HG03135 (cell line): ENCODE measurements at regions not wholly inside any gene's neighbourhood (a gene's known extent, or its start where the extent isn't known, plus 50 kb on each side); places are given as distances from the start of the nearest gene placed in this dataset.
"Not testable (repeated sequence)": the region's sequence is repeated elsewhere in the genome, so short reads cannot be mapped to it uniquely, and the experiment has no call there.

Source experiments
- ATAC-seq: cut with Tn5 transposase; IDR thresholded peaks from one replicate; pipeline ENCODE4 v1.9.1; 2021; ENCODE audit warnings: mild to moderate bottlenecking, moderate library complexity; ENCODE audit not compliant: unreplicated experiment

GRCh38 chr12:61923152-61923551, 337.1 kb upstream of the USP15 start:
- ATAC-seq: no peak

DNA sequence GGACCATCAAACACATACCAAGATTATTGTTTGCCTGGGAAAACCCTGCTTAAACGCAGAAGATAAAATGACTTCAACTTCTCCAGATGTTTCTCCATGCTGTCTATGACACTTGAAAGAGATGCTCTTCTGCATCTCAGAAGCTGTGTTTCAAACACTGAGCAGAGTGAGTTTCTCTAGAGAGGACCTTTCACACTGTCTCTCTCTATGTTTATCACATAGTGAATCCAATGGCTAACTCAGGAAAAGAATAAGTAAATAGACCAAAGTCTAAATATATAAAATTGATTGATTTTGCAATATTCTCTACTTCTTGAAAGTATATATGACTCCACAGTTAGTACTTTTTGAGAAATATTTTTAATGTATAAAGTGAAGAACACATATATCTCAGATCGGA, 325.6 kb upstream of the USP15 start:
- ATAC-seq: no peak

DNA sequence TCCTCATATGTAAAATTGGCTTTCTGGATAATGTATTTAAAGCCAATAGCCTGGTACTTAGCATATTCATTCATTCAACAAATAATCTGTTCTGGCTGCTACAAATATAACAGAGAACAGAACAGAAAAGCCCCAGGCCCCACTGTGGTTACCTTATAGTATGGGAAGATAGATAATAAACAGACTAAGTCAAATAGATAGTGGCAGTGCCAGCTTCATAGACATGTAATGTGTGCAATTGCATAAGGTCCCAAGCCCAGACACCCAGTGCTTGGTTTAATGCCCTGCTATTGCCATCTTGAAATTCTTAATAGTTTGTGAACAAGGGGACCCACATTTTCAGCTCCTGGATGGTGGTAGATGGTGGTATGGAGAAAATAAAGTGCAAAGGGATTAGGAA, 320.2 kb upstream of the USP15 start:
- no peak for ATAC-seq

- ATAC-seq: no peak
Observed at GRCh38 chr12:61956545-61956944, 303.7 kb upstream of the USP15 start.

DNA sequence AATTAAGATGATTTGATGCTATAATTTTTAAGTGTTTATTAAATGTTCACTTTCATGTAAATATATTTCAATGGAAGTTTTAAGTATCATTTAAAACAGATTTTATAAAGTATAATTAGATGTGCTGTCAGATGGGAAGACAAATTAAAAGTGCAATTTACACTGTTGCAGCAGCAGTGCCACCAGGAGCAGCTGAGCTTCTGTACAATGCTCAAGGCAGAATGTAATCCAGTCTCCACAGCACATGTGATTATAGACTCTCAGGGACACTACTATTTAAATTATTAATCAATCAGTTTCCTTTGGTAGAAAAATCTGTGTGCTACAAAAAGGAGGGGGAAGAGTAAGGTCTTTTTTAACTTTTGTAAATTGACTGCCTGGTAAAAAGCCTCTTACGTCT, 285.7 kb upstream of the USP15 start:
- ATAC-seq: no peak

- no peak for ATAC-seq
Observed at GRCh38 chr12:61985830-61986229, 274.4 kb upstream of the USP15 start.

DNA sequence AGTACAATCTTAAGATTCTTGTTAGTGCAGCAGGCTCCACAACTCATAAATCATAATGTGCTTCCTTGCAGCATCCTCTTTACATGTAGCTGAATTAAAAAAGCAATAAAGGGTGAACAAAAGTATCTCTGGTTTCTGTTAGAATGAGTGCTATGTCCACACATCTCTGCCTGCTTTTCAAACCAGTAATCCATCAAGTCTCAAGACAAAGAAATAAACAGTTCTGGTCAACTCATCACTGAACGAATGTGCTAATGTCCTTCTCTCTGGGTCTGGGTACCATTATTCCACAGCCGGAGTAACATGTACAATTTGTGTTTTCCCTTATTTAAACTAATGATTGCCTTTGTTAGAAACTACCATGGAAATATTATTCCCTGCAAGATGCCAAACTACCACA, 273.0 kb upstream of the USP15 start:
- ATAC-seq: no peak

DNA sequence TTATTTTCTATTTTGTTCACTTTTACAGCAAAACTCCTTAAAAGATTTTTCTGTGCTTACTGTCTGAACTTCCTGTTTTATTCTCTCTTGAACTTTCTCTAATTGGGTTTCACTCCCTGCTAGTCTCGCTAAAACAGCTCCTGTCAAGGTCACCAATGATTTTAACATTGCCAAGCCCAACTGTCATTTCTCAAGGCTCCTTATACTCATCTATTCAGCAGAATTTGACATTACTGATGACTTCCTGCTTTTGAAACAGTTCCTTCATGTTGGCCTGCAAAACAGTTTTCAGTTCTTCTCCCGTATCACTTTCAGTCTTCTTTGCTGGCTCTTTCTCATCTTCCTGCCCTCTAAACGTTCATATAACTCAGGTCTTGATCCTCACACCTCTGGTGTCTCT, 268.5 kb upstream of the USP15 start:
- ATAC-seq: no peak

DNA sequence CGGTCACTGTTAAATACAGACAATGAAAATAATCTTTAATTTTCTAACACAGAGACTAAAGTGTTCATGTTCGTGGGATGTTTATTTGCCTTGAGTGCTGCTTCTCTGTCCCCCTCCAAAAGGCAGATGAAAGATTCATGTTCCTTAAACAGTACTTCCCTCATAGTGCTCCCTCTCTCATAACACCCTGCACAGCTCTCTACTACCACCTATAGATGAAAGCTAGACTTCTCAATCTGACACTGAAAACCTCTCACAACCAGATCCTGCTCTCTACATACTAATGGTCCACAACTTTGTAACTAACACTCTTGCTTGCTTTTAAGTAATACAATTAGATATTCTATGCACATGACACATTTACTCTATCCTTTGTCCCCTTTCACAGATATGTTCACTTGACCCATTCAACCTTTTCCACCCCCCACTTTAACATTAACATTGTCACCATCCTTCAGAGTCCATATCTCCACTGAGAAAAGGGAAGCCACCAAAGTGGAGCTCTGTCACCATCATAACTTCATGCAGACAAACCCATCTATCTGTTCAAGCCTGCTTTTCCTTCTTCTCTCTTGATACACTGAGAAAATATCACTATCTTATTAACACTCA, 266.4 kb upstream of the USP15 start:
- peak; percentile 81 for ATAC-seq

DNA sequence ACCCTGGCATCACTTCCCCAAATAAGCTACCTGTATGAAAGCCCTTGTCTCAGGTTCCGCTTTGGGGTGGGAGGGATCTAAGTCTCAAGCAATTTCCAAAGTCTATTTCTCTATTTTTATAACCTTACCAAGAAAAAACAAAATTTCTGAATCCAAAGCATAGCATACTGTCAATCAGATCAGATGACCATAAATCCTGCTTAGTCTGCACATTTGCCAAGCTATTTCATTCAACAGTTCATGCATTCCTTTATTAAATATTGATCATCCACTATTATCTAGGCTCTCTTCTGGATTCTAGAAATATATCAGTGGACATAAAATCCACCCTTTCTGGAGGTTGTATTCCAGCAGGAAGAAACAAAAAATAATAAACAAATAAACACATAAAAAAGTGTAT, 263.5 kb upstream of the USP15 start:
- no peak for ATAC-seq

DNA sequence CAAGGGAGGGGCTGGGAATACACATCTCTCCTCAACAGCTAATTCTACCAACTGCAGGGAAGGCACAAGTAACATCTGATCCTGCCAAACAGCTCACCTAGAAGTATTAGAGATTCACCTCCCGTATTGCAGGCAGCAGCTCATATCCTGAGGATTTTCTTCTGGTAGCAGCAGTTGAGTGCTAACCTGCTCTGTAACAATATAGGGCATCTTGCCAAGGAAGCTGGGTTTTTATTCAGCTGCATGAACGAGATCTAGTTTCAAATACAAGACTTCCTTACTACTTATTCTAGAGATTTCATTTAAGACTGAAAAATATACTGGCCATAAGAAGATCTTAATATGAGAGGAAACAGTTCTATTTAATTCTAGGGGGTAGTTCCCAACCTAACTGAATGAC, 261.4 kb upstream of the USP15 start:
- ATAC-seq: no peak

- ATAC-seq: no peak
Observed at GRCh38 chr12:61999311-61999710, 260.9 kb upstream of the USP15 start.

DNA sequence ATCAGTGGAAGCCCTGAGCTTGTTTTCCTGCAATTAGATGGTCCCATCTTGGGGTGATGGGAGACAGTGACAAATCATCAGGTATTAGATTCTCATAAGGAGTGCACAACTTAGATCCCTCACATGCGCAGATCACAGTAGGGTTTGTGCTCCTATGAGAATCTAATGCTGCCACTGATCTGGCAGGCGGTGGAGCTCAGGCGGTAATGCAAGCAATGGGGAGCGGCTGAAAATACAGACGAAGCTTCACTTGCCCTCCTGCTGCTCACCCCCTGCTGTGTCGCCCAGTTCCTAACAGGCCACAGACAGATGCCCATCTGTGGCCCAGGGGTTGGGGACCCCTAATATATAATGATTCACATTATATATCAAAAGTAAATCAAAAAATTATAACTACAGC, 258.8 kb upstream of the USP15 start:
- no peak for ATAC-seq

DNA sequence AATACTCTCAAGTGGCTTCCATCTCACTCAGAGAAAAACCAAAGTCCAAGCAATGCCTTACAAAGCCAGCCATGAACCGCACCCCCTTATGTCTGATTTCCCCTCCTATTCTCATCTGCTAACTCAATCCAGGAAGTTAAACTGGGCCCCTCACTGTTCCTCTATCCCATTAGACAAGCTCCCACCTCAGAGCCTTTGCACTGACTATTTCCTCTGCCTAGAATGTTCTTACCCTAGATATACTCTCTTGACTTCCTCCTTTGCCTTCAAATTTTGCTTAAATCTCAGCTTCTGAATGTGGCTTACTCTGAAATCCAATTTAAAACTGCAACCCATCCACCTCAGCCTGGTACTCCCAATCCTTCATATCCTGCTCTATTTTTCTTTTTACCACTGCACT, 257.0 kb upstream of the USP15 start:
- ATAC-seq: no peak

DNA sequence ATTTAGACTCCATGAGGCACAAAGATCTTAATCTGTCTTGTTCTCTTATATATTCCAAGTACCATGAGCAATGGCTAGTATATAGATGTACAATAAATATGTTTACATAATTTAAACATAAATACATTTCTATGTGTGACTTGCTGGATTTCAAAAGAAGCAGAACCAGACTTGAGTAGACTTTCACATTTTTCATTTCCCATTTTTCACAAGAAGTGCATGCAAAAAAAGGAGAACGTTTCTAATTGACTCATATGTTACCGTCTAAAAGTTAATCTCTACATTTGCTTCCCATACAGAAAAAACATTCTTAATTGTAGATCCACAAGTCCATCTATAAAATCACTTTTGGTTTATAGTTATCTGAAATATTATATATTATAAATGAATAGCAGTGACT, 256.5 kb upstream of the USP15 start:
- no peak for ATAC-seq

GRCh38 chr12:62005615-62006014, 254.6 kb upstream of the USP15 start:
- ATAC-seq: no peak

DNA sequence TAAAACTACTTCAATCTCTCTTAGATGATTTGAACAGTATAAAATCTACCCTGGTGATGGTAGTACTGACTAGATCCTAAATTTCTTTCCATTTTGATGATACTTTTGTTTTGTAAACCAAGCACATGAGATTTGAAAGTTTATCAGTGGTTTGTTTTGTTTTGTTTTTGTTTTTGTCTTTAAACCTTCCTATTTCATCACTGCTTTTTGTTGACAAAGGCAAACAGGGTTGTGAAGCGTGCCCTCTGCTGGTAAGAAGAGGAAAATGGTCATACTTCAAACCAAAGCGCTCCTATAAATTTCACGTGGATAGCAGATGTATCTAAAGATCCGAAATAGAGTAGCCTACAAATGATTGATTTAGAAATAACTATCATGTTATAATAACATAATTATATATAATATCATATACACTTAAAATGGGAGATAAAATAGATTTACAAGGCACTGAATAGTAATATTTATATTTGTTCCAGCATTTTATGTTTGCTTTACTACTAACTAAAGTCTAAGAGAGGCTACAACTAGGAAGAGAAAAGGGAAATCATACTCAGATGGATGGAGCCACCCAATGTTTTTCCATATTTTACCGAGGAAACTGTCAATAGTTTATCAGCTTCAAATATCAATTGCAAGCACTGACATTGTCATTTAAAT, 254.0 kb upstream of the USP15 start:
- ATAC-seq: no peak

- ATAC-seq: no peak
Observed at GRCh38 chr12:62008703-62009102, 251.5 kb upstream of the USP15 start.

DNA sequence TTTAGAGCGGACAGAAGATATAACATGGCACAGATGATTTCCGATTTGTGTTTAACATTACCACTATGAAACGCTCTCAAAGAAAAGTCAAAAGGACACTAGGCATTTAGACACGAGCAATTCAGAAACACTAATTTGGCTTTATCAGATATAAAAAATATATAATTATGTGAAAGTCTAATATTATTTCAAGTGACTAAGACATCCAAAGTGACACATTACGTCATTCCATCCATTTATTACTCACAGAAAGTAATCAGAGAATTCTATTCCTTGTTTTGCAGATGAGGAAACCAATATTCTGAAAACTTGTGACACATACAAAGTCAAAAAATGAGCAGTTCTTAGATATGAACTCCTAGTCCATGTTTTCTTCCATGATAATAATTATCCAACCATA, 250.8 kb upstream of the USP15 start:
- no peak for ATAC-seq

GRCh38 chr12:62010331-62010906, 249.8 kb upstream of the USP15 start:
- not testable (repeated sequence) for ATAC-seq

DNA sequence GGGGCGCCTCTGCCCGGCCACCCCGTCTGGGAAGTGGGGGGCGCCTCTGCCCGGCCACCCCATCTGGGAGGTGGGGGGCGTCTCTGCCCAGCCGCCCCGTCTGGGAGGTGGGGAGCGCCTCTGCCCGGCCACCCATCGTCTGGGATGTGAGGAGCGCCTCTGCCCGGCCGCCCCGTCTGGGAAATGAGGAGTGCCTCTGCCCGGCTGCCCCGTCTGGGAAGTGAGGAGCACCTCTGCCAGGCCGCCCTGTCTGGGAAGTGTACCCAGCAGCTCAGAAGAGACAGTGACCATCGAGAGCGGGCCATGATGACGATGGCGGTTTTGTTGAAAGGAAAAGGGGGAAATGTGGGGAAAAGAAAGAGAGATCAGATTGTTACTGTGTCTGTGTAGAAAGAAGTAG, 249.2 kb upstream of the USP15 start:
- ATAC-seq: not testable (repeated sequence)

DNA sequence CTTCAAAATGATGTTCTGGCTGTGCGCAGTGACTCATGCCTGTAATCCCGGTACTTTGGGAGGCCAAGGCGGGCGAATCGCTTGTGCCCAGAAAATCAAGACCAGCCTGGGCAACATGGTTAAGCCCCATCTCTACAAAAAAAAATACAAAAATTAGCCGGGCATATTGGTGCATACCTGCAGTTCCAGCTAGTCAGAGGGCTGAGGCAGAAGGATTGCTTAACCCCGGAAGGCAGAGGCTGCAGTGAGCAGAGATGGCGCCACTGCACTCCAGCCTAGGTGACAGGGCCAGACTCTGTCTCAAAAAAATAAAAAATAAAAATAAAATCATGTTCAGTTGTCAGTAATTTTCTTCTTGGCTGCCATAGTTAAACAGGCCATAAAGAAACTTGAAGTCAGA, 245.9 kb upstream of the USP15 start:
- ATAC-seq: no peak

GRCh38 chr12:62016021-62016420, 244.2 kb upstream of the USP15 start:
- no peak for ATAC-seq
